ENCODE measurements at regions not wholly inside any gene's neighbourhood (a gene's known extent, or its start where the extent isn't known, plus 50 kb on each side); places are given as distances from the start of the nearest gene placed in this dataset.
"Not testable (repeated sequence)": the region's sequence is repeated elsewhere in the genome, so short reads cannot be mapped to it uniquely, and the experiment has no call there.

- ChIA-PET POLR2A (ENCODE audit: low non-redundant PET) (no interaction called here), CTCF (no interaction called here)
- no peak for DNase-seq (ENCODE audit: low spot score)
- no peak overlapping the region for H3K27ac ChIP-seq
- no peak for TF ChIP-seq CTCF (conservative IDR thresholded peaks at IDR 0.05; ENCODE audit: low read depth)
Observed at GRCh38 chr7:119010635-119011034, 786.1 kb downstream of the ANKRD7 start.

- CTCF ChIA-PET, result no interaction called here
- TF ChIP-seq CTCF (conservative IDR thresholded peaks at IDR 0.05; ENCODE audit: low read depth), result no peak
- DNase-seq (ENCODE audit: low spot score), result no peak
- POLR2A ChIA-PET (ENCODE audit: low non-redundant PET), result no interaction called here
- H3K27ac ChIP-seq, result no peak overlapping the region
Observed at GRCh38 chr7:119026391-119026790, 801.9 kb downstream of the ANKRD7 start.

GRCh38 chr7:119028736-119029135, 804.2 kb downstream of the ANKRD7 start:
- no peak overlapping the region for H3K27ac ChIP-seq
- ChIA-PET CTCF (no interaction called here), POLR2A (ENCODE audit: low non-redundant PET) (no interaction called here)
- no peak for DNase-seq (ENCODE audit: low spot score)
- no peak for TF ChIP-seq CTCF (conservative IDR thresholded peaks at IDR 0.05; ENCODE audit: low read depth)

GRCh38 chr7:119032136-119032535, 807.6 kb downstream of the ANKRD7 start:
- DNase-seq (ENCODE audit: low spot score); H3K27ac ChIP-seq; POLR2A ChIA-PET (ENCODE audit: low non-redundant PET); CTCF ChIA-PET: not testable (repeated sequence)

- no peak for TF ChIP-seq CTCF (conservative IDR thresholded peaks at IDR 0.05; ENCODE audit: low read depth)
- ChIA-PET CTCF (no interaction called here), POLR2A (ENCODE audit: low non-redundant PET) (no interaction called here)
- no peak overlapping the region for H3K27ac ChIP-seq
- no peak for DNase-seq (ENCODE audit: low spot score)
Observed at GRCh38 chr7:119033641-119034040, 809.1 kb downstream of the ANKRD7 start.

- CTCF ChIA-PET, result interaction anchor here (0.7 kb wide), 1 partner anchor 33 kb away, joined by 3 read pairs; no protein-coding TSS in a partner anchor
Observed at GRCh38 chr7:119037941-119038340, 813.4 kb downstream of the ANKRD7 start.

GRCh38 chr7:119046068-119046467, 821.6 kb downstream of the ANKRD7 start:
- H3K27ac ChIP-seq, result no peak overlapping the region
- no peak for DNase-seq (ENCODE audit: low spot score)
- ChIA-PET POLR2A (ENCODE audit: low non-redundant PET) (no interaction called here), CTCF (no interaction called here)
- TF ChIP-seq CTCF (conservative IDR thresholded peaks at IDR 0.05; ENCODE audit: low read depth), result no peak

More at GRCh38 chr7:119037941-119038340, 813.4 kb downstream of the ANKRD7 start:
- no peak for TF ChIP-seq CTCF (conservative IDR thresholded peaks at IDR 0.05; ENCODE audit: low read depth)
- DNase-seq (ENCODE audit: low spot score), result no peak
- POLR2A ChIA-PET (ENCODE audit: low non-redundant PET), result no interaction called here
- H3K27ac ChIP-seq, result no peak overlapping the region

Measured in RWPE1 (cell line).